ENCODE measurements at regions not wholly inside any gene's neighbourhood (a gene's known extent, or its start where the extent isn't known, plus 50 kb on each side); places are given as distances from the start of the nearest gene placed in this dataset.

DNA sequence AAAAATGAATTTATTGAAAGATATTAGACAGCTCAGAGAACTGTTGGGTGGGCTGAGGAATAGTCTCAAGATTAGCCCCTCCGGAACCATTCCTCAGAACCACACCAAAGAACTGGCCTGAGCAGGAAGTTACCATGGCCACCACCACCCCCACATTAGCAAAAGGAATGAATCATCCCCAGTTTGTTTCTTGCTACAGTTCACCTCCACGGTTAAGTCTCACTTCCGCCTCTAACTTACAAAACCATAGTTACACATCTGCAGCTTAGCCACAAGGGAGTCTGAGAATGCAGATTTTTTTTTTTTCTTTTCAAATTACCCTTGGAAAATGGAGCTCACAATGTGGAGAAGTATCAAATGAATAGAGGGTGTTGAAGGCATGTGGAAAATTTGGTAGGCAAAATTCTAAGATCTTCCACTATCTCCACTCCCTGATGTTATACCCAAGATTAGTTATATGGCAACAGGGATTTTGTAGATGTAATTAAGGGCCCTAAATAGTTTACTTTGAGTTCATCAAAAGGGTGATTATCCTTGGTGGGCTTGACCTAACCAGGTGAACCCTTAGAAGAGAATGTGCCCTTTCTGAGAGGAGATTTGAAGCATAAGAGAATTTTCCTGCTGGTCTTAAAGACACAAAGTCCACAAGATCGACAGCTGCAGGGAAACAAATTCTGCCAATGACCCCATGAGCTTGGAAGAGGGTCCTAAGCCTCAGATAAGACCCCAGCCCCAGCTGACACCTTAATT, 129.8 kb upstream of the KRR1 start:
- TF ChIP-seq CREB1 (IDR thresholded peaks at IDR 0.05; ENCODE audit: low read depth) = no peak
- TF ChIP-seq CEBPB (IDR thresholded peaks at IDR 0.05) = no peak
- TF ChIP-seq ZBTB7A (IDR thresholded peaks at IDR 0.05; ENCODE audit: low read depth) = no peak
- TF ChIP-seq RAD21 (IDR thresholded peaks at IDR 0.05; ENCODE audit: low read depth) = no peak
- TF ChIP-seq, protein P1, sequence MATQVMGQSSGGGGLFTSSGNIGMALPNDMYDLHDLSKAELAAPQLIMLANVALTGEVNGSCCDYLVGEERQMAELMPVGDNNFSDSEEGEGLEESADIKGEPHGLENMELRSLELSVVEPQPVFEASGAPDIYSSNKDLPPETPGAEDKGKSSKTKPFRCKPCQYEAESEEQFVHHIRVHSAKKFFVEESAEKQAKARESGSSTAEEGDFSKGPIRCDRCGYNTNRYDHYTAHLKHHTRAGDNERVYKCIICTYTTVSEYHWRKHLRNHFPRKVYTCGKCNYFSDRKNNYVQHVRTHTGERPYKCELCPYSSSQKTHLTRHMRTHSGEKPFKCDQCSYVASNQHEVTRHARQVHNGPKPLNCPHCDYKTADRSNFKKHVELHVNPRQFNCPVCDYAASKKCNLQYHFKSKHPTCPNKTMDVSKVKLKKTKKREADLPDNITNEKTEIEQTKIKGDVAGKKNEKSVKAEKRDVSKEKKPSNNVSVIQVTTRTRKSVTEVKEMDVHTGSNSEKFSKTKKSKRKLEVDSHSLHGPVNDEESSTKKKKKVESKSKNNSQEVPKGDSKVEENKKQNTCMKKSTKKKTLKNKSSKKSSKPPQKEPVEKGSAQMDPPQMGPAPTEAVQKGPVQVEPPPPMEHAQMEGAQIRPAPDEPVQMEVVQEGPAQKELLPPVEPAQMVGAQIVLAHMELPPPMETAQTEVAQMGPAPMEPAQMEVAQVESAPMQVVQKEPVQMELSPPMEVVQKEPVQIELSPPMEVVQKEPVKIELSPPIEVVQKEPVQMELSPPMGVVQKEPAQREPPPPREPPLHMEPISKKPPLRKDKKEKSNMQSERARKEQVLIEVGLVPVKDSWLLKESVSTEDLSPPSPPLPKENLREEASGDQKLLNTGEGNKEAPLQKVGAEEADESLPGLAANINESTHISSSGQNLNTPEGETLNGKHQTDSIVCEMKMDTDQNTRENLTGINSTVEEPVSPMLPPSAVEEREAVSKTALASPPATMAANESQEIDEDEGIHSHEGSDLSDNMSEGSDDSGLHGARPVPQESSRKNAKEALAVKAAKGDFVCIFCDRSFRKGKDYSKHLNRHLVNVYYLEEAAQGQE (IDR thresholded peaks at IDR 0.05; ENCODE audit: low read depth) = no peak
- no peak for TF ChIP-seq FOXM1 (IDR thresholded peaks at IDR 0.05; ENCODE audit: borderline replicate concordance, low read depth)

All from Ishikawa (cell line).